ENCODE measurements at regions not wholly inside any gene's neighbourhood (a gene's known extent, or its start where the extent isn't known, plus 50 kb on each side); places are given as distances from the start of the nearest gene placed in this dataset.

DNA sequence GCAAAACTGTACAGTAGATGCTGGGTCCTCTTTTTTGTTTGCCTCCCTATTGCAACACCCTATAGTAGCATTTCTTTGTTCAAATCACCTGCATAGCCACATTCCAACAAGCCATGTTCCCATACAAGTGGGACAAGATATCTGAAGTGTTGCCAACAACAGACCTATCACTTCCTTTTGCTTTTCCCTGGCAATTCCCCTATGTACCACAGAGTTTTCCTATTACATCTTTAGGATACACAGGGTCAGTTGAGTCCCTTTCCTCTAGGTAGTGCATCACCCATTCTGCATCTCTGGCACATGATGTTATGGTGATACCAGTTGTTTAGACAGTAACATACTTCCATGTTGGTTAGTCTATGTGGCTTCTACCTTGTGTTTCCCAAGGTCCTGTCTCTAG lies 125.1 kb upstream of the FBXL7 start:
- no peak for TF ChIP-seq CTCF (IDR thresholded peaks at IDR 0.05)
- TF ChIP-seq POLR2A (IDR thresholded peaks at IDR 0.05): no peak
- no peak for TF ChIP-seq EP300 (IDR thresholded peaks at IDR 0.05)
- TF ChIP-seq POLR2AphosphoS5 (IDR thresholded peaks at IDR 0.05): no peak

Data from upper lobe of left lung (tissue), 4 donors.